Lung (tissue), 11 donors: ENCODE measurements at regions not wholly inside any gene's neighbourhood (a gene's known extent, or its start where the extent isn't known, plus 50 kb on each side); places are given as distances from the start of the nearest gene placed in this dataset.

Experiments used
- ATAC-seq: fragments of 200-7000 bp; cut with Tn5 transposase; one replicate; pipeline ENCODE4 v1.9.1; 2020; ENCODE audit warnings: moderate number of reproducible peaks; ENCODE audit not compliant: insufficient read depth, low FRiP score
- DNase-seq, 3 donors: peaks; one replicate each; pipeline ENCODE4 v3.0.0-alpha.2; 2013 to 2017
- H3K27ac ChIP-seq, 2 donors: one replicate each; pipeline ENCODE4 v1.5.1; 2013; ENCODE audit warnings: mild to moderate bottlenecking in 2 of 2, moderate library complexity in 2 of 2, control low read depth in 1 of 2, inconsistent platforms in 1 of 2, low read depth in 1 of 2, low read length in 1 of 2
- H3K27me3 ChIP-seq, 3 donors: one replicate each; pipeline ENCODE4 v1.5.1; 2013; ENCODE audit warnings: low read length in 2 of 3; ENCODE audit not compliant: control insufficient read depth in 3 of 3, insufficient read depth in 3 of 3
- H3K36me3 ChIP-seq, 4 donors: one replicate each; pipeline ENCODE4 v1.5.1; 2013; ENCODE audit warnings: low read length in 4 of 4, mild to moderate bottlenecking in 1 of 4, moderate library complexity in 1 of 4; ENCODE audit not compliant: control insufficient read depth in 4 of 4, insufficient read depth in 4 of 4
- H3K4me1 ChIP-seq, 5 donors: one replicate each; pipeline ENCODE4 v1.5.1; 2013; ENCODE audit warnings: low read length in 5 of 5, mild to moderate bottlenecking in 2 of 5, moderate library complexity in 1 of 5; ENCODE audit not compliant: control insufficient read depth in 5 of 5, insufficient read depth in 5 of 5
- H3K4me3 ChIP-seq: one replicate; pipeline ENCODE4 v1.5.1; 2013; ENCODE audit warnings: mild to moderate bottlenecking, control low read depth, moderate library complexity
- H3K9ac ChIP-seq, 2 donors: one replicate each; pipeline ENCODE4 v1.5.1; 2013; ENCODE audit warnings: low read length in 2 of 2, control low read depth in 1 of 2; ENCODE audit not compliant: insufficient read depth in 1 of 2
- H3K9me3 ChIP-seq, 4 donors: one replicate each; pipeline ENCODE4 v1.5.1; 2013; ENCODE audit warnings: low read length in 3 of 4, mild to moderate bottlenecking in 1 of 4, moderate library complexity in 1 of 4; ENCODE audit not compliant: control insufficient read depth in 4 of 4, insufficient read depth in 3 of 4
- CTCF ChIP-seq: IDR thresholded peaks from 2 replicates; pipeline ENCODE4 v1.5.1; 2012; ENCODE audit warnings: mild to moderate bottlenecking; ENCODE audit errors: control extremely low read depth, extremely low read depth
- WGBS, 2 donors: extraction: QIAGEN DNeasy Blood & Tissue Kit; methylation state at CpG; one replicate each; pipeline ENCODE4 v1.1.7; 2013; 5-methylcytosine and 5-hydroxymethylcytosine counted together
- donor health status: control.
- donor health status: control.
- donor health status: Bipolar disorder and iron deficiency.
- donor health status: healthy.
- donor health status: DM: yes; HTN: yes; CAD: no.

DNA sequence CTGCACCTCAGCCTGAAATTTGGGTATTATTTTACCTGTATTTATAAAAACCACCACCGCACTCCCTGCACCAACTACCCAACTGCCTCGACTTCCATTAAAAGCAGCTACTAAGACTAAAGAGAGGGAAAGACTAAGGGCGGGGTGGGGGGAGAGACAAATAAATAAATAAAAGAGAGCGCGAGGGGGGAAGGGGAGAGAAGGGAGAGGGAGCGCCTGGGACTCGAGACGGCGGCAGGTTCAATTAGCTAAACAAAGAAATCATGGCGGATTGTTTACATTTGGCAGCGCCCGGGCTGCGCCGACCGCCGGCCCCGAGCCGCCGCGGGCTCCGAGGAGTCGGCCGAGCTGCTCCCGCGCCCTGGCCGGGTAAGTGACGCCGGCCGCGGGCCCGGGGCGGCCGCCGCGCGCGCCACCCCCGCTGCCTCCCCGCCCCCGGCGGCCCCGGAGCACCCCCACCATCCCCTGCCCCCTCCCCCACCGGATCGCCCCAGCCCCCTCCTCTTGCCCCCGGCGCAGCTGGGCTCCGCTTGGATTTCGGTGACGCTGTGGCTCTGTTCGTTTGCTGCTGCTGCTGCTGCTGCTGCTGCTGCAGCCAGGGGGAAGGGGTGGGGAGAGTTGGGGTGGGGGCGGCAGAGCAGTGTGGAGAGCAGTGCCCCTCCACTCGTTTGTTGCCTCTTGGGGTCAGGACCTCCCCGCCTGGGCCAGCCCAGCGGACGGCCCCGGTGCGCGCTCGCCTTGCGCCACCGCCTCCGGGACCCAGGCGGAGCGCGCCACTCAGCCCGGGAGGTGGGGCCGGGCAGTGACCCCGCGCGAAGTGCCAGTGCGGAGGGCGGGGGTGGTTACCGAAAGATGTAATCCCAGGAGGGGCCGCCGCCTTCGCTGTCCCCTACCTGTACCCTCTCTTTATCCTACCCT is 187.2 kb upstream of the FANCL start:
- Histone ChIP-seq H3K4me1 (peaks cover 0 to 10% (median 3%) of the 10 kb centered on the region in 5 donors), H3K4me3 (peak overlapping the region; percentile 48), H3K27me3 (no peaks in the 10 kb centered on the region), H3K9ac (peak overlapping the region; percentile 44 to 87), H3K27ac (no peak overlapping the region), H3K36me3 (no peaks in the 10 kb centered on the region), H3K9me3 (no peaks in the 10 kb centered on the region)
- ATAC-seq (peak; percentile 23), DNase-seq (peak; percentile 75 to 80 (median 78))
- TF ChIP-seq CTCF: no peak
- WGBS, 2 donors: 0 to 1% methylated on average over 44 to 76 of the region's 76 CpGs

GRCh38 chr2:58427572-58428095 is 186.5 kb upstream of the FANCL start:
- no peaks in the 10 kb centered on the region for H3K27me3 ChIP-seq
- H3K36me3 ChIP-seq: no peaks in the 10 kb centered on the region
- peak overlapping the region; percentile 44 to 87 for H3K9ac ChIP-seq
- H3K4me1 ChIP-seq: peaks cover 0 to 10% (median 3%) of the 10 kb centered on the region in 5 donors
- TF ChIP-seq CTCF: no peak
- ATAC-seq (no peak), DNase-seq (peak; percentile 79 to 88 (median 83))
- no peaks in the 10 kb centered on the region for H3K9me3 ChIP-seq
- no peak overlapping the region for H3K27ac ChIP-seq
- WGBS, 2 donors: 1% methylated on average over 28 of the region's 28 CpGs
- peak overlapping the region; percentile 48 for H3K4me3 ChIP-seq

DNA sequence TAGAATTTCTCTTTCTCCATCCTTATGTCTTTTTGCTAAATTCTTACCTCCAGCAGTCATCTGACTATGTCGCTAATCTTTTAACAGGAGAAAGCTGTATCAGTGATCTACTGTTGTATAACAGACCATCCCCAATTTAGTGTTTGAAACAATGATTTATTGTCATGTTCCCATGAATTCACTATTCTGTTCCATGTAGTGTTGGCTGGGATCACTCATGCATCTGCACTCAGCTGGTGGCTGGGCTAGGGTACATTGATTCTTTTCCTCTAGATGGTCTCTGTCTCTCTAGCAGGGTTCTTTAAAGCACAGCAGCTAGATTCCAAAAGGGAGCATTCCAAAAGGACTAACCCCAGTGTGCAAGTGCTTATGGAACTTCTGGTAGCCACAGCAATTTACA is 184.2 kb upstream of the FANCL start:
- no peaks in the 10 kb centered on the region for H3K27me3 ChIP-seq
- no peak for DNase-seq
- H3K4me1 ChIP-seq: peaks cover 0 to 10% (median 3%) of the 10 kb centered on the region in 5 donors
- H3K9me3 ChIP-seq: no peaks in the 10 kb centered on the region
- WGBS, 2 donors: 94 to 97% methylated on average over 1 of the region's 1 CpG
- no peak overlapping the region for H3K9ac ChIP-seq
- H3K36me3 ChIP-seq: no peaks in the 10 kb centered on the region
- TF ChIP-seq CTCF: no peak
- no peak for ATAC-seq
- H3K4me3 ChIP-seq: no peak overlapping the region
- H3K27ac ChIP-seq: no peak overlapping the region
